Endodermal cell (in vitro differentiated cells): ENCODE measurements at regions not wholly inside any gene's neighbourhood (a gene's known extent, or its start where the extent isn't known, plus 50 kb on each side); places are given as distances from the start of the nearest gene placed in this dataset.

Experiments used
- DNase-seq: peaks from one replicate; pipeline ENCODE4 v3.0.0-alpha.2; 2017
- H3K27ac ChIP-seq: 2 replicates; pipeline ENCODE4 v1.5.1; 2013; ENCODE audit warnings: mild to moderate bottlenecking, low read depth, low read length, moderate library complexity
- H3K27me3 ChIP-seq: 2 replicates; pipeline ENCODE4 v1.6.1; 2013; ENCODE audit warnings: mild to moderate bottlenecking, low read length, moderate library complexity; ENCODE audit not compliant: insufficient read depth, control insufficient read depth, poor library complexity, severe bottlenecking
- H3K36me3 ChIP-seq: 2 replicates; pipeline ENCODE4 v1.7.0; 2013; ENCODE audit warnings: mild to moderate bottlenecking, low read length, moderate library complexity; ENCODE audit not compliant: control insufficient read depth, insufficient read depth
- H3K4me1 ChIP-seq: one replicate; pipeline ENCODE4 v1.7.0; 2013; ENCODE audit warnings: low read length; ENCODE audit not compliant: control insufficient read depth, insufficient read depth
- H3K4me3 ChIP-seq: 2 replicates; pipeline ENCODE4 v1.5.1; 2013; ENCODE audit warnings: mild to moderate bottlenecking, low read length, moderate library complexity
- H3K9ac ChIP-seq: 2 replicates; pipeline ENCODE4 v1.6.1; 2013; ENCODE audit warnings: mild to moderate bottlenecking, low read length, moderate library complexity; ENCODE audit not compliant: poor library complexity, severe bottlenecking; ENCODE audit errors: extremely low read depth
- H3K9me3 ChIP-seq: 2 replicates; pipeline ENCODE4 v1.6.1; 2013; ENCODE audit warnings: mild to moderate bottlenecking, low read length, moderate library complexity; ENCODE audit not compliant: control insufficient read depth
- H3K27ac Mint-ChIP-seq: 2 replicates; pipeline ENCODE4 v1.8.0; 2020; ENCODE audit warnings: mixed read lengths
- H3K27me3 Mint-ChIP-seq: 2 replicates; pipeline ENCODE4 v1.8.0; 2021; ENCODE audit warnings: mild to moderate bottlenecking, mixed read lengths; ENCODE audit not compliant: insufficient read depth
- H3K36me3 Mint-ChIP-seq: 2 replicates; pipeline ENCODE4 v1.8.0; 2020; ENCODE audit warnings: low read depth, mixed read lengths
- H3K4me1 Mint-ChIP-seq: 2 replicates; pipeline ENCODE4 v1.8.0; 2020; ENCODE audit warnings: mixed read lengths
- H3K4me3 Mint-ChIP-seq: 2 replicates; pipeline ENCODE4 v1.8.0; 2020; ENCODE audit warnings: mild to moderate bottlenecking, moderate library complexity, mixed read lengths
- H3K9me3 Mint-ChIP-seq: 2 replicates; pipeline ENCODE4 v1.8.0; 2020; ENCODE audit warnings: mild to moderate bottlenecking, mixed read lengths
- CTCF ChIP-seq: fragments of 200-600 bp; sonication (generic); conservative IDR thresholded peaks from 2 replicates; pipeline ENCODE4 v1.5.0; 2021; ENCODE audit warnings: antibody characterized with exemption, mild to moderate bottlenecking
- WGBS, 2 experiments: methylation state at CpG; one replicate each; pipeline versions ENCODE4 v1.1.5 to v1.1.7; 2013; ENCODE audit warnings: missing lambda C conversion rate in 2 of 2, mixed read lengths in 1 of 2; ENCODE audit not compliant: insufficient coverage in 1 of 2, insufficient read length in 1 of 2; 5-methylcytosine and 5-hydroxymethylcytosine counted together

GRCh38 chr17:77011173-77012011, 129.4 kb upstream of the SEC14L1 start:
- Histone ChIP-seq H3K27me3 (no peaks in the 10 kb centered on the region), H3K4me3 (no peak overlapping the region), H3K9ac (no peak overlapping the region), H3K9me3 (peaks cover 13% of the 10 kb centered on the region), H3K36me3 (no peaks in the 10 kb centered on the region), H3K4me1 (no peaks in the 10 kb centered on the region), H3K27ac (no peak overlapping the region)
- H3K27me3 Mint-ChIP-seq: no peaks in the 10 kb centered on the region
- H3K36me3 Mint-ChIP-seq: peaks cover 3% of the 10 kb centered on the region
- peak; percentile 93 for DNase-seq
- no peaks in the 10 kb centered on the region for H3K4me1 Mint-ChIP-seq
- 78 to 80% methylated on average over 5 to 6 of the region's 7 CpGs for WGBS, 2 experiments
- peaks cover 15% of the 10 kb centered on the region for H3K9me3 Mint-ChIP-seq
- H3K27ac Mint-ChIP-seq: no peak overlapping the region
- no peak overlapping the region for H3K4me3 Mint-ChIP-seq
- TF ChIP-seq CTCF: peak; percentile 90

GRCh38 chr17:77018504-77018903, 122.3 kb upstream of the SEC14L1 start:
- no peak overlapping the region for H3K27ac Mint-ChIP-seq
- no peaks in the 10 kb centered on the region for H3K36me3 Mint-ChIP-seq
- DNase-seq: no peak
- WGBS, 2 experiments: 82 to 84% methylated on average over 5 of the region's 5 CpGs
- TF ChIP-seq CTCF: no peak
- H3K4me3 Mint-ChIP-seq: no peak overlapping the region
- H3K27me3 ChIP-seq: no peaks in the 10 kb centered on the region
- H3K27me3 Mint-ChIP-seq: no peaks in the 10 kb centered on the region
- peaks cover 9% of the 10 kb centered on the region for H3K9me3 Mint-ChIP-seq
- no peaks in the 10 kb centered on the region for H3K4me1 ChIP-seq
- H3K4me1 Mint-ChIP-seq: no peaks in the 10 kb centered on the region
- no peaks in the 10 kb centered on the region for H3K36me3 ChIP-seq
- H3K4me3 ChIP-seq: no peak overlapping the region
- H3K9me3 ChIP-seq: no peaks in the 10 kb centered on the region
- H3K9ac ChIP-seq: no peak overlapping the region
- H3K27ac ChIP-seq: no peak overlapping the region

- no peak overlapping the region for H3K4me3 ChIP-seq
- no peaks in the 10 kb centered on the region for H3K36me3 ChIP-seq
- no peak overlapping the region for H3K4me3 Mint-ChIP-seq
- no peak overlapping the region for H3K9ac ChIP-seq
- no peak overlapping the region for H3K27ac ChIP-seq
- WGBS, 2 experiments: 71 to 74% methylated on average over 12 of the region's 12 CpGs
- H3K27me3 Mint-ChIP-seq: no peaks in the 10 kb centered on the region
- H3K27ac Mint-ChIP-seq: no peak overlapping the region
- no peaks in the 10 kb centered on the region for H3K4me1 Mint-ChIP-seq
- no peaks in the 10 kb centered on the region for H3K27me3 ChIP-seq
- no peak for TF ChIP-seq CTCF
- no peaks in the 10 kb centered on the region for H3K36me3 Mint-ChIP-seq
- peak; percentile 78 for DNase-seq
- no peaks in the 10 kb centered on the region for H3K4me1 ChIP-seq
- H3K9me3 Mint-ChIP-seq: peaks cover 9% of the 10 kb centered on the region
- H3K9me3 ChIP-seq: no peaks in the 10 kb centered on the region
Observed at GRCh38 chr17:77019893-77020379, 120.8 kb upstream of the SEC14L1 start.
